NCI-H526 (cell line): ENCODE measurements at regions not wholly inside any gene's neighbourhood (a gene's known extent, or its start where the extent isn't known, plus 50 kb on each side); places are given as distances from the start of the nearest gene placed in this dataset.
"Not testable (repeated sequence)": the region's sequence is repeated elsewhere in the genome, so short reads cannot be mapped to it uniquely, and the experiment has no call there.

Experiments used
- DNase-seq, 2 experiments: peaks; one replicate each; lab custom pipeline; 2025; lab: John Stamatoyannopoulos, UW

GRCh38 chr20:56724241-56724757, 95.2 kb downstream of the TFAP2C start:
- DNase-seq: no peak

- no peak for DNase-seq
Measured at GRCh38 chr20:56730003-56730402, 100.9 kb downstream of the TFAP2C start.

- DNase-seq: no peak
Measured at GRCh38 chr20:56730996-56731395, 101.9 kb downstream of the TFAP2C start.

- no peak for DNase-seq
Measured at GRCh38 chr20:56731476-56731875, 102.4 kb downstream of the TFAP2C start.

GRCh38 chr20:56733967-56734366, 104.9 kb downstream of the TFAP2C start:
- no peak for DNase-seq

GRCh38 chr20:56735084-56735642, 106.1 kb downstream of the TFAP2C start:
- no peak for DNase-seq

GRCh38 chr20:56736285-56736857, 107.3 kb downstream of the TFAP2C start:
- no peak for DNase-seq

GRCh38 chr20:56744325-56744821, 115.3 kb downstream of the TFAP2C start:
- DNase-seq: not testable (repeated sequence)

GRCh38 chr20:56748476-56749377, 119.6 kb downstream of the TFAP2C start:
- no peak for DNase-seq

- no peak for DNase-seq
Measured at GRCh38 chr20:56750430-56750829, 121.3 kb downstream of the TFAP2C start.

GRCh38 chr20:56752274-56752673, 123.2 kb downstream of the TFAP2C start:
- DNase-seq: no peak

- DNase-seq: no peak
Measured at GRCh38 chr20:56755201-56755600, 126.1 kb downstream of the TFAP2C start.

- DNase-seq: not testable (repeated sequence)
Measured at GRCh38 chr20:56756658-56757057, 127.6 kb downstream of the TFAP2C start.

- DNase-seq: no peak
Measured at GRCh38 chr20:56758706-56759105, 129.6 kb downstream of the TFAP2C start.

GRCh38 chr20:56759741-56760278, 130.7 kb downstream of the TFAP2C start:
- peak in 1 of 2 experiments; percentile 18 for DNase-seq

- peak; percentile 61 to 76 for DNase-seq
Measured at GRCh38 chr20:56760610-56761009, 131.5 kb downstream of the TFAP2C start.

- DNase-seq: no peak
Measured at GRCh38 chr20:56761393-56761792, 132.3 kb downstream of the TFAP2C start.

- DNase-seq: no peak
Measured at GRCh38 chr20:56762401-56762800, 133.3 kb downstream of the TFAP2C start.

GRCh38 chr20:56762829-56763228, 133.7 kb downstream of the TFAP2C start:
- DNase-seq: no peak

GRCh38 chr20:56764671-56765070, 135.6 kb downstream of the TFAP2C start:
- DNase-seq: no peak

- no peak for DNase-seq
Measured at GRCh38 chr20:56765172-56766073, 136.3 kb downstream of the TFAP2C start.
